ENCODE measurements at regions not wholly inside any gene's neighbourhood (a gene's known extent, or its start where the extent isn't known, plus 50 kb on each side); places are given as distances from the start of the nearest gene placed in this dataset.

DNA sequence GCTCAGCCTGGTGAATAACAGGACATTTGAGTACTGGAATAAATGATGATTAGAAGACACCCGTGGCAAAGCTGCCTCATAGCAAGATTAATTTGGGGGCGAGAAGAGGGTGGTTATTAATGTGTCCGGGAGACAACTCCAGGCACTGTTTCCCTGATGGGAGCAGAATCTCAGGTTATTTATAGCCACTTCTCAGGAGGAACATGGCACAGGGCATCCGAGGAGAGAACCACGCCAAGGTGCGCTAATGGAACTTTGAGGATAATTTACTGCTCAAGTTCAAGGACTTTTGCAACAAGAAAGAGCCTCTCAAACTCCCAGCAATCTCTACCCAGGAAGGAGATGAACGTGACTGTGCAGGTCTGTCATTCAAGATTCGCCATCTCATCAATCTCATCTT, 362.5 kb upstream of the ERCC4 start:
- no peaks in the 10 kb centered on the region for H3K36me3 ChIP-seq (replicated peaks; ENCODE audit: insufficient read depth, low read depth)
- no peaks in the 10 kb centered on the region for H3K79me2 ChIP-seq
- H4K20me1 ChIP-seq (ENCODE audit: insufficient read depth, poor library complexity, severe bottlenecking): no peaks in the 10 kb centered on the region
- no peaks in the 10 kb centered on the region for H3K9me2 ChIP-seq (replicated peaks; ENCODE audit: insufficient read depth)
- H3K4me3 ChIP-seq: no peak overlapping the region
- WGBS (ENCODE audit: low lambda C conversion rate, missing lambda C conversion rate): 88% methylated on average over 8 of the region's 8 CpGs
- H3K4me1 ChIP-seq (ENCODE audit: insufficient read depth): no peaks in the 10 kb centered on the region
- TF ChIP-seq, protein P1, sequence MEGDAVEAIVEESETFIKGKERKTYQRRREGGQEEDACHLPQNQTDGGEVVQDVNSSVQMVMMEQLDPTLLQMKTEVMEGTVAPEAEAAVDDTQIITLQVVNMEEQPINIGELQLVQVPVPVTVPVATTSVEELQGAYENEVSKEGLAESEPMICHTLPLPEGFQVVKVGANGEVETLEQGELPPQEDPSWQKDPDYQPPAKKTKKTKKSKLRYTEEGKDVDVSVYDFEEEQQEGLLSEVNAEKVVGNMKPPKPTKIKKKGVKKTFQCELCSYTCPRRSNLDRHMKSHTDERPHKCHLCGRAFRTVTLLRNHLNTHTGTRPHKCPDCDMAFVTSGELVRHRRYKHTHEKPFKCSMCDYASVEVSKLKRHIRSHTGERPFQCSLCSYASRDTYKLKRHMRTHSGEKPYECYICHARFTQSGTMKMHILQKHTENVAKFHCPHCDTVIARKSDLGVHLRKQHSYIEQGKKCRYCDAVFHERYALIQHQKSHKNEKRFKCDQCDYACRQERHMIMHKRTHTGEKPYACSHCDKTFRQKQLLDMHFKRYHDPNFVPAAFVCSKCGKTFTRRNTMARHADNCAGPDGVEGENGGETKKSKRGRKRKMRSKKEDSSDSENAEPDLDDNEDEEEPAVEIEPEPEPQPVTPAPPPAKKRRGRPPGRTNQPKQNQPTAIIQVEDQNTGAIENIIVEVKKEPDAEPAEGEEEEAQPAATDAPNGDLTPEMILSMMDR (IDR thresholded peaks at IDR 0.05; ENCODE audit: poor library complexity): no peak
- TF ChIP-seq EZH2phosphoT487 (IDR thresholded peaks at IDR 0.05; ENCODE audit: low read depth, severe bottlenecking, unreplicated experiment): no peak
- TF ChIP-seq EZH2 (IDR thresholded peaks at IDR 0.05; ENCODE audit: borderline replicate concordance): no peak
- no peaks in the 10 kb centered on the region for H3K27me3 ChIP-seq
- no peaks in the 10 kb centered on the region for H3K9me3 ChIP-seq (ENCODE audit: low read depth)
- DNase-seq (ENCODE audit: low spot score): no peak
- H2AFZ ChIP-seq: no peak overlapping the region
- H3K4me2 ChIP-seq: no peak overlapping the region
- no peak overlapping the region for H3K27ac ChIP-seq

DNA sequence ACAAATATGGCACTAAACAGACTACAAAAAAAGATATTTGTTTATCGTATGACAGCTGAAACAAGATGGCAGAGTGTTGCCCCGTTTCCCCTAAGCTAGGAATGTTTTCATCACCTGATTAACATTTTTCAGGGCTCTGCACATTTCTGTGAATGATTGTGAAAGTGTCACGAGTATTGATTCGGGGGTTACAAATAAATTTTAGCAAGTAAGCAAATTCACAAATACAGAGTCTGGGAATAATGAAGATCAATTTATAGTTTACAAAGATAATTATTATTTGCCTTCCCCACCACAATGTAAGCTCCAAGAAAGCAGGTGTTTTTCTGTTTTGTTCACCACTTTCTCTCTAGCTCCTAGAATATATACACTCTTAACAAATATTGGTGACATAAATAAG, 361.2 kb upstream of the ERCC4 start:
- Histone ChIP-seq H3K4me3 (no peak overlapping the region), H3K4me2 (no peak overlapping the region), H3K9me2 (replicated peaks; ENCODE audit: insufficient read depth) (no peaks in the 10 kb centered on the region), H3K36me3 (replicated peaks; ENCODE audit: insufficient read depth, low read depth) (no peaks in the 10 kb centered on the region), H2AFZ (no peak overlapping the region), H3K9me3 (ENCODE audit: low read depth) (no peaks in the 10 kb centered on the region), H3K27me3 (no peaks in the 10 kb centered on the region), H3K4me1 (ENCODE audit: insufficient read depth) (no peaks in the 10 kb centered on the region), H3K27ac (no peak overlapping the region), H3K79me2 (no peaks in the 10 kb centered on the region), H4K20me1 (ENCODE audit: insufficient read depth, poor library complexity, severe bottlenecking) (no peaks in the 10 kb centered on the region)
- DNase-seq (ENCODE audit: low spot score): no peak
- 89% methylated on average over 4 of the region's 4 CpGs for WGBS (ENCODE audit: low lambda C conversion rate, missing lambda C conversion rate)
- TF ChIP-seq EZH2 (IDR thresholded peaks at IDR 0.05; ENCODE audit: borderline replicate concordance): no peak
- TF ChIP-seq, protein P1 (IDR thresholded peaks at IDR 0.05; ENCODE audit: poor library complexity): no peak
- no peak for TF ChIP-seq EZH2phosphoT487 (IDR thresholded peaks at IDR 0.05; ENCODE audit: low read depth, severe bottlenecking, unreplicated experiment)

DNA sequence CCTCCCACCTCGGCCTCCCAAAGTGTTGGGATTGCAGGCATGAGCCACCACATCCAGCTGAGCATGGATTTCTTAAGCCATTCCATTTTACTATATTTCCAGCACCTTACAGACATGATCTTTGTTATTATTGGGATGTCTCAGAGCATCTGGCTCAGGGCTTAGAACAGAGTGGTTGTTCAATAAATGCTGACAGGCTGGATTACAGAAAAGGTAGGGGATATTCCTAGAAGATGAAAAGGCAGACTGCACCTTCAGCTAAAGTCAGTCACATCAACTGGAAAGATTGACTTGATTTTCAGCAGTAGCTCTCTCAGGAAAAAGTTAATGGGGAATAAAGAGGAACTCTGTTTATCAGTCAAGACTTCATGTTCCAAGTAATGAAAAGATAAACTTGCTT, 360.3 kb upstream of the ERCC4 start:
- TF ChIP-seq EZH2 (IDR thresholded peaks at IDR 0.05; ENCODE audit: borderline replicate concordance) (no peak), EZH2phosphoT487 (IDR thresholded peaks at IDR 0.05; ENCODE audit: low read depth, severe bottlenecking, unreplicated experiment) (no peak)
- TF ChIP-seq, protein P1 (IDR thresholded peaks at IDR 0.05; ENCODE audit: poor library complexity): no peak
- H3K27me3 ChIP-seq: no peaks in the 10 kb centered on the region
- WGBS (ENCODE audit: low lambda C conversion rate, missing lambda C conversion rate): 85% methylated on average over 1 of the region's 1 CpG

DNA sequence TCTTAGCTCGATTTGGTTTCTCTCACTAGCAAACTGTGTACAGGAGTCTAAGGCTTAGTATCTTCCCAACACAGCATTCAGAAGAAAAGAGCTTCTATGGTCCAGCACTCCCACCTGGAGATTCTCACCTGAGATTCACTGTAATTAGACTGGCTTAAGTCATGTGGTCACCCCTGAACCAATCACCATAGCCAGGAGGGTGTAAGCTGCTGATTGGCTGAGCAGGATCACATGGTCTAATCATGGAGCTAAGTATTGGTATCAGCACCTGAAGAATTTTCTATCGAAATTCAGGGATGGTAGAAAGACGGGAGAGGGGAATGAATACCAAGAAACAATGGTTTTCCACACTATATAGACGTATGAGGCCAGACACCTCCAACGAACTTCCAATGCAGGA, 359.8 kb upstream of the ERCC4 start:
- no peak overlapping the region for H3K4me2 ChIP-seq
- no peaks in the 10 kb centered on the region for H3K9me3 ChIP-seq (ENCODE audit: low read depth)
- 87% methylated on average over 5 of the region's 5 CpGs for WGBS (ENCODE audit: low lambda C conversion rate, missing lambda C conversion rate)
- no peak overlapping the region for H3K27ac ChIP-seq
- no peaks in the 10 kb centered on the region for H3K79me2 ChIP-seq
- H2AFZ ChIP-seq: no peak overlapping the region
- no peaks in the 10 kb centered on the region for H4K20me1 ChIP-seq (ENCODE audit: insufficient read depth, poor library complexity, severe bottlenecking)
- no peaks in the 10 kb centered on the region for H3K9me2 ChIP-seq (replicated peaks; ENCODE audit: insufficient read depth)
- no peaks in the 10 kb centered on the region for H3K4me1 ChIP-seq (ENCODE audit: insufficient read depth)
- H3K27me3 ChIP-seq: no peaks in the 10 kb centered on the region
- no peak overlapping the region for H3K4me3 ChIP-seq
- TF ChIP-seq EZH2 (IDR thresholded peaks at IDR 0.05; ENCODE audit: borderline replicate concordance) (no peak), EZH2phosphoT487 (IDR thresholded peaks at IDR 0.05; ENCODE audit: low read depth, severe bottlenecking, unreplicated experiment) (no peak)
- TF ChIP-seq, protein P1 (IDR thresholded peaks at IDR 0.05; ENCODE audit: poor library complexity): no peak
- H3K36me3 ChIP-seq (replicated peaks; ENCODE audit: insufficient read depth, low read depth): no peaks in the 10 kb centered on the region
- DNase-seq (ENCODE audit: low spot score): no peak

More for the DNA sequence above, 360.3 kb upstream of the ERCC4 start:
- H3K9me3 ChIP-seq (ENCODE audit: low read depth): no peaks in the 10 kb centered on the region
- no peak overlapping the region for H3K4me3 ChIP-seq
- H3K4me1 ChIP-seq (ENCODE audit: insufficient read depth): no peaks in the 10 kb centered on the region
- H3K9me2 ChIP-seq (replicated peaks; ENCODE audit: insufficient read depth): no peaks in the 10 kb centered on the region
- H3K4me2 ChIP-seq: no peak overlapping the region
- DNase-seq (ENCODE audit: low spot score): no peak
- H4K20me1 ChIP-seq (ENCODE audit: insufficient read depth, poor library complexity, severe bottlenecking): no peaks in the 10 kb centered on the region
- no peak overlapping the region for H3K27ac ChIP-seq
- H2AFZ ChIP-seq: no peak overlapping the region
- no peaks in the 10 kb centered on the region for H3K79me2 ChIP-seq
- H3K36me3 ChIP-seq (replicated peaks; ENCODE audit: insufficient read depth, low read depth): no peaks in the 10 kb centered on the region

Data from hepatocyte (in vitro differentiated cells).